HG02885 (cell line): ENCODE measurements at regions not wholly inside any gene's neighbourhood (a gene's known extent, or its start where the extent isn't known, plus 50 kb on each side); places are given as distances from the start of the nearest gene placed in this dataset.
"Not testable (repeated sequence)": the region's sequence is repeated elsewhere in the genome, so short reads cannot be mapped to it uniquely, and the experiment has no call there.

Source experiments
- ATAC-seq: cut with Tn5 transposase; IDR thresholded peaks from one replicate; pipeline ENCODE4 v1.9.1; 2021; ENCODE audit warnings: mild to moderate bottlenecking; ENCODE audit not compliant: unreplicated experiment, poor library complexity

GRCh38 chr7:85820702-85821443 lies 634.0 kb upstream of the SEMA3D start:
- ATAC-seq: no peak

GRCh38 chr7:85815526-85815925 lies 628.7 kb upstream of the SEMA3D start:
- no peak for ATAC-seq

GRCh38 chr7:85806321-85806720 lies 619.5 kb upstream of the SEMA3D start:
- ATAC-seq: no peak

- no peak for ATAC-seq
These were observed 618.8 kb upstream of the SEMA3D start for GRCh38 chr7:85805656-85806055.

- ATAC-seq: no peak
These were observed 618.4 kb upstream of the SEMA3D start for GRCh38 chr7:85805249-85805648.

- ATAC-seq: no peak
These were observed 615.4 kb upstream of the SEMA3D start for GRCh38 chr7:85802211-85802610.

- ATAC-seq: no peak
These were observed 610.1 kb upstream of the SEMA3D start for GRCh38 chr7:85796956-85797355.

GRCh38 chr7:85791098-85791497 lies 604.2 kb upstream of the SEMA3D start:
- not testable (repeated sequence) for ATAC-seq

- ATAC-seq: no peak
These were observed 594.8 kb upstream of the SEMA3D start for GRCh38 chr7:85781606-85782005.

GRCh38 chr7:85776691-85777345 lies 590.0 kb upstream of the SEMA3D start:
- ATAC-seq: no peak

- ATAC-seq: no peak
These were observed 588.6 kb upstream of the SEMA3D start for GRCh38 chr7:85775431-85775830.

- ATAC-seq: no peak
These were observed 588.1 kb upstream of the SEMA3D start for GRCh38 chr7:85774986-85775385.

- no peak for ATAC-seq
These were observed 586.4 kb upstream of the SEMA3D start for GRCh38 chr7:85773116-85773728.

- ATAC-seq: no peak
These were observed 584.7 kb upstream of the SEMA3D start for GRCh38 chr7:85771516-85771915.

- no peak for ATAC-seq
These were observed 583.5 kb upstream of the SEMA3D start for GRCh38 chr7:85770332-85770731.

- no peak for ATAC-seq
These were observed 578.9 kb upstream of the SEMA3D start for GRCh38 chr7:85765698-85766298.

- no peak for ATAC-seq
These were observed 577.2 kb upstream of the SEMA3D start for GRCh38 chr7:85764034-85764433.

GRCh38 chr7:85757348-85757747 lies 570.5 kb upstream of the SEMA3D start:
- ATAC-seq: no peak

- peak; percentile 97 for ATAC-seq
These were observed 563.6 kb upstream of the SEMA3D start for GRCh38 chr7:85750454-85750949.

GRCh38 chr7:85749696-85750453 lies 563.0 kb upstream of the SEMA3D start:
- ATAC-seq: peak; percentile 39
